Amniotic epithelial cell (primary cell): ENCODE measurements at regions not wholly inside any gene's neighbourhood (a gene's known extent, or its start where the extent isn't known, plus 50 kb on each side); places are given as distances from the start of the nearest gene placed in this dataset.
A peak's percentile ranks its signal among the peaks of the same experiment; 100 is the strongest.
"Not testable (repeated sequence)": the region's sequence is repeated elsewhere in the genome, so short reads cannot be mapped to it uniquely, and the experiment has no call there.

Source experiments
- DNase-seq: peaks from one replicate; pipeline ENCODE4 v3.0.0-alpha.2; 2010; ENCODE audit warnings: low read depth

- no peak for DNase-seq
These were observed 338.1 kb upstream of the SPHKAP start for GRCh38 chr2:228519561-228519960.

GRCh38 chr2:228516019-228516418 is 334.5 kb upstream of the SPHKAP start:
- no peak for DNase-seq

- DNase-seq: not testable (repeated sequence)
These were observed 332.0 kb upstream of the SPHKAP start for GRCh38 chr2:228513480-228513879.

GRCh38 chr2:228509021-228509420 is 327.5 kb upstream of the SPHKAP start:
- no peak for DNase-seq

- peak; percentile 86 for DNase-seq
These were observed 326.4 kb upstream of the SPHKAP start for GRCh38 chr2:228507870-228508269.

- peak; percentile 52 for DNase-seq
These were observed 325.8 kb upstream of the SPHKAP start for GRCh38 chr2:228507231-228507824.

- DNase-seq: no peak
These were observed 322.2 kb upstream of the SPHKAP start for GRCh38 chr2:228503731-228504130.

- no peak for DNase-seq
These were observed 312.4 kb upstream of the SPHKAP start for GRCh38 chr2:228493852-228494251.

GRCh38 chr2:228479014-228479413 is 297.5 kb upstream of the SPHKAP start:
- DNase-seq: no peak

- peak; percentile 6 for DNase-seq
These were observed 293.0 kb upstream of the SPHKAP start for GRCh38 chr2:228474466-228474865.

GRCh38 chr2:228469721-228470120 is 288.2 kb upstream of the SPHKAP start:
- no peak for DNase-seq

- no peak for DNase-seq
These were observed 285.4 kb upstream of the SPHKAP start for GRCh38 chr2:228466851-228467250.

- DNase-seq: no peak
These were observed 283.9 kb upstream of the SPHKAP start for GRCh38 chr2:228465408-228465807.

- DNase-seq: no peak
These were observed 276.9 kb upstream of the SPHKAP start for GRCh38 chr2:228458364-228458763.

GRCh38 chr2:228447266-228447915 is 265.9 kb upstream of the SPHKAP start:
- no peak for DNase-seq

GRCh38 chr2:228446734-228447133 is 265.2 kb upstream of the SPHKAP start:
- DNase-seq: no peak

GRCh38 chr2:228444161-228444560 is 262.7 kb upstream of the SPHKAP start:
- no peak for DNase-seq

- DNase-seq: peak; percentile 24
These were observed 252.2 kb upstream of the SPHKAP start for GRCh38 chr2:228433721-228434120.

GRCh38 chr2:228432116-228432515 is 250.6 kb upstream of the SPHKAP start:
- no peak for DNase-seq

GRCh38 chr2:228430986-228431385 is 249.5 kb upstream of the SPHKAP start:
- no peak for DNase-seq

- no peak for DNase-seq
These were observed 245.2 kb upstream of the SPHKAP start for GRCh38 chr2:228426502-228427216.

- not testable (repeated sequence) for DNase-seq
These were observed 244.0 kb upstream of the SPHKAP start for GRCh38 chr2:228425411-228426060.

- DNase-seq: peak; percentile 16
These were observed 236.5 kb upstream of the SPHKAP start for GRCh38 chr2:228417956-228418355.
